Activated CD4-positive, alpha-beta memory T cell treated with anti-CD3 and anti-CD28 coated beads for 36 hours (primary cell): ENCODE measurements at regions not wholly inside any gene's neighbourhood (a gene's known extent, or its start where the extent isn't known, plus 50 kb on each side); places are given as distances from the start of the nearest gene placed in this dataset.
"Not testable (repeated sequence)": the region's sequence is repeated elsewhere in the genome, so short reads cannot be mapped to it uniquely, and the experiment has no call there.

Source experiments
- CTCF ChIA-PET: fragments of 350-600 bp; sonication (Branson Sonifier 250); formaldehyde crosslinking; loops from one replicate; lab custom pipeline; 2021; ENCODE audit warnings: antibody characterized with exemption, inconsistent platforms; lab: Charles Lee
- POLR2A ChIA-PET: fragments of 350-600 bp; sonication (Branson Sonifier 250); formaldehyde crosslinking; loops from one replicate; lab custom pipeline; 2021; ENCODE audit warnings: antibody characterized with exemption; lab: Charles Lee
- DNase-seq: peaks from one replicate; pipeline ENCODE4 v3.0.0-alpha.2; 2020
- H3K27ac Mint-ChIP-seq: one replicate; pipeline ENCODE4 v1.8.0; 2021; ENCODE audit warnings: mixed read lengths
- H3K27me3 Mint-ChIP-seq: one replicate; pipeline ENCODE4 v1.8.0; 2021; ENCODE audit warnings: mixed read lengths
- H3K36me3 Mint-ChIP-seq: one replicate; pipeline ENCODE4 v1.8.0; 2021; ENCODE audit warnings: mixed read lengths
- H3K4me1 Mint-ChIP-seq: one replicate; pipeline ENCODE4 v1.8.0; 2021; ENCODE audit warnings: low read depth, mixed read lengths
- H3K4me3 Mint-ChIP-seq: one replicate; pipeline ENCODE4 v1.8.0; 2021; ENCODE audit warnings: mild to moderate bottlenecking, mixed read lengths
- H3K9me3 Mint-ChIP-seq: one replicate; pipeline ENCODE4 v1.8.0; 2021; ENCODE audit warnings: mixed read lengths
- intact Hi-C: fragments of 100-400 bp; cut with micrococcal nuclease; formaldehyde crosslinking; loops from one replicate; pipeline ENCODE4 v1.15.1; 2023

GRCh38 chr3:66830301-66830700, 167.8 kb upstream of the KBTBD8 start:
- H3K27ac Mint-ChIP-seq, result no peak overlapping the region
- CTCF ChIA-PET, result interaction anchor here (0.6 to 0.9 kb wide), 2 partner anchors 8 to 34 kb away, joined by 3 to 4 read pairs; no protein-coding TSS in a partner anchor
- POLR2A ChIA-PET, result no interaction called here
- H3K36me3 Mint-ChIP-seq, result no peaks in the 10 kb centered on the region
- no peaks in the 10 kb centered on the region for H3K27me3 Mint-ChIP-seq
- no peaks in the 10 kb centered on the region for H3K9me3 Mint-ChIP-seq
- H3K4me1 Mint-ChIP-seq, result no peaks in the 10 kb centered on the region
- intact Hi-C loops, result no loop called here
- no peak for DNase-seq
- no peak overlapping the region for H3K4me3 Mint-ChIP-seq

DNA sequence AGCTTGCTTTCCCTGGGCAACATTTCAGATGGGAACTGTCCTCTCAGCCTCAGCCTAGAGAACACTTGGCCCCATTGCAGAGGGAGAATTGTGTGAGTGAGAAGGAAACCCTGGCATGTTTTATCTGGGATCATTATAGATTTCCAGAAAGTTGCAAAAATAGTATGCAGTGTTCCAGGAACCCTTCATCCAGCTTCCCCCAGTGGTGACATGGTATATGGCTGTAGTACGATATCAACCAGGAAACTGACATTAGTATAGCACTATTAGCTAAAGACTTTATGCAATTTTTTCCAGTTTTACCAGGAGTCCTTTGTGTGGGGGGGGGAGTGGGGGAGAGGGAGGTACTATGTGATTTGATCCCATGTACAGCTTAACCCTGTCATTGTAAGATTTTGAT, 166.2 kb upstream of the KBTBD8 start:
- Mint-ChIP-seq H3K9me3 (no peaks in the 10 kb centered on the region), H3K4me1 (no peaks in the 10 kb centered on the region), H3K27me3 (no peaks in the 10 kb centered on the region), H3K4me3 (no peak overlapping the region), H3K27ac (no peak overlapping the region), H3K36me3 (no peaks in the 10 kb centered on the region)
- ChIA-PET POLR2A (no interaction called here), CTCF (interaction anchor here (1.1 kb wide), 2 partner anchors 9 to 578 kb away, joined by 6 to 7 read pairs; no protein-coding TSS in a partner anchor)
- no peak for DNase-seq
- intact Hi-C loops, result no loop called here

DNA sequence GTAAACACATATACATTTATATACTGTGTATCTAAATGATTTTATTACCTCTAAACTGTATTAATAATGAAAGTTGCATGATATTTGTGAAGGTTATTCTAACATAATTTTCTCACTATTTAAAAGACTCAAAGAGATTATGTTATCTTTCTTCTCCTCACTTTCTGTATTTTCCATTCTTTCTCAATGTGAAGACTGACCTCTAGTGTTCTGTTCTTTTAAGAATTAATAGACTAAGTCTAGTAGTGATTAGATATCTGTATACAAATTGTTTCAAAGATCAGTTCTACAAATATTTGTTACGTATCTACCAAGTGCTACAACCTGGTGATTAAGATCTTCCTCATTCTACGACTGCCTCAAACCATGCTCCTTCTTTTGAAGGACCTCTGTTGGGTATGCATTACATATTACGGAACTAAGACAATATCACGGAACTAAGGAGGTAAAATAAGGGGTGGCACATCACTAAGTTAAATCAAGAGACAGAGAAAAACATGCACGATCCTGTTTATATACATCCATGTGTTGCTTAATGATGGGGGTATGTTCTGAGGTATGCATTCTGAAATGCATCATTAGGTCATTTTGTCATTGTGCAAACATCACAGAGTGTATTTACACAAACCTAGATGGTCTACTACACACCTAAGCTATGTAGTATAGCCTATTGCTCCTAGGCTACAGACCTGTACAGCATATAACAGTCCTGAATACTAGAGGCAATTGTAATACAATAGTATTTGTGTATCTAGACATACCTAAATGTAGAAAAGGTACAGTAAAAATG, 161.5 kb upstream of the KBTBD8 start:
- H3K27me3 Mint-ChIP-seq, result no peaks in the 10 kb centered on the region
- ChIA-PET POLR2A (no interaction called here), CTCF (interaction anchor here (0.6 kb wide), 1 partner anchor 582 kb away, joined by 3 read pairs; no protein-coding TSS in a partner anchor)
- no peaks in the 10 kb centered on the region for H3K36me3 Mint-ChIP-seq
- H3K4me1 Mint-ChIP-seq, result no peaks in the 10 kb centered on the region
- no peak overlapping the region for H3K4me3 Mint-ChIP-seq
- intact Hi-C loops, result no loop called here
- no peak overlapping the region for H3K27ac Mint-ChIP-seq
- DNase-seq, result no peak
- H3K9me3 Mint-ChIP-seq, result no peaks in the 10 kb centered on the region

DNA sequence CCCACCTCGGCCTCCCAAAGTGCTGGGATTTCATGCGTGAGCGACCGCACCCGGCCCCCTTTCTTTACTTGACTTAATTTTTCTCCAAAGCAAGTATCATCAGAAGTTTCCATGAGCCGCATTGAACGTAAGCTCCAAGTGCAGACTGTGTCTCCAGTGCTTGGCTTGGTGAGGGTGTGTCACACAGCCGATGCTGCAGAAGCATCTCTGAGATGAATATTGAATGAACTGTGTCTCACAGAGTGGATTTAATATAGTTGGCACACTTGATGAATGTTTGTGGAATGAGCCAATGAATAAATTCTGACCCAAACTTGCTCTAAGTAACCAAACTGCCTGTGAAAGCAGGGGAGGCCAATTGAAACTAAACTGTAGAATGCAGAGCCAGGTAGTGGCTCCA, 159.4 kb upstream of the KBTBD8 start:
- Mint-ChIP-seq H3K27ac (no peak overlapping the region), H3K36me3 (no peaks in the 10 kb centered on the region), H3K4me3 (no peak overlapping the region), H3K27me3 (no peaks in the 10 kb centered on the region), H3K9me3 (no peaks in the 10 kb centered on the region), H3K4me1 (no peaks in the 10 kb centered on the region)
- CTCF ChIA-PET, result no interaction called here
- no peak for DNase-seq
- intact Hi-C loops, result no loop called here
- POLR2A ChIA-PET, result no interaction called here

DNA sequence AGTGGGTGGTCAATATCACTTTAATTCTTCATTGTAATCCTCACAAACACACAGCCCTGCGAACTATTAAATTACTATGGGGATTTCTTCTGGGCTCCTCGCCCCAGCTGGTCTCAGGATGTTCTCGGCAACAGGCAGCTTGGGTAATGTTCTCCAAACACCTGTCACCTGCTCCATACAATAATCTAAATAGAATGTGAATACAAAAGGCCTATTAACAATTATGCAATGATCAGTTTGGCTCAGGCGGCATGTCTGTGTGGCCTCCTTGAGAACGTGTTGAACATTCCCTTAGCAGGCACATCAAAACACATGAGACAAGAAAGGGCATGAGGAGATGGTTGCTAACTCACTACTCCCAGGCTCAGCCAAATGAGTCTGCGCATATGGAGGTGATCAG, 158.6 kb upstream of the KBTBD8 start:
- H3K27ac Mint-ChIP-seq, result no peak overlapping the region
- no peaks in the 10 kb centered on the region for H3K27me3 Mint-ChIP-seq
- no peak for DNase-seq
- no peaks in the 10 kb centered on the region for H3K9me3 Mint-ChIP-seq
- H3K36me3 Mint-ChIP-seq, result no peaks in the 10 kb centered on the region
- H3K4me3 Mint-ChIP-seq, result no peak overlapping the region
- no peaks in the 10 kb centered on the region for H3K4me1 Mint-ChIP-seq
- ChIA-PET CTCF (no interaction called here), POLR2A (no interaction called here)
- intact Hi-C loops, result no loop called here

DNA sequence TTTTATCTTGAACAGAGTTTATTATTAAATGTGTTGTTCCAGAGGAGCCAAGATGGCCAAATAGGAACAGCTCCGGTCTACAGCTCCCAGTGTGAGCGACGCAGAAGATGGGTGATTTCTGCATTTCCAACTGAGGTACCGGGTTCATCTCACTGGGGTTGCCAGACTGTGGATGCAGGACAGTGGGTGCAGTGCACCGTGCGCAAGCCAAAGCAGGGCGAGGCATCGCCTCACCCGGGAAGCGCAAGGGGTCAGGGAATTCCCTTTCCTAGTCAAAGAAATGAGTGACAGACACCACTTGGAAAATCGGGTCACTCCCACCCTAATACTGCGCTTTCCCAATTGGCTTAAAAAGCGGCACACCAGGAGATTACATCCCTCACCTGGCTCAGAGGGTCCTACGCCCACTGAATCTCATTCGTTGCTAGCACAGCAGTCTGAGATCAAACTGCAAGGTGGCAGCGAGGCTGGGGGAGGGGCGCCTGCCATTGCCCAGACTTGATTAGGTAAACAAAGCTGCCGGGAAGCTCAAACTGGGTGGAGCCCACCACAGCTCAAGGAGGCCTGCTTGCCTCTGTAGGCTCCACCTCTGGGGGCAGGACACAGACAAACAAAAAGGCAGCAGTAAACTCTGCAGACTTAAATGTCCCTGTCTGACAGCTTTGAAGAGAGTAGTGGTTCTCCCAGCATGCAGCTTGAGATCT, 155.2 kb upstream of the KBTBD8 start:
- DNase-seq, H3K27ac Mint-ChIP-seq, H3K4me1 Mint-ChIP-seq, POLR2A ChIA-PET, H3K4me3 Mint-ChIP-seq, intact Hi-C loops, H3K36me3 Mint-ChIP-seq, H3K27me3 Mint-ChIP-seq, H3K9me3 Mint-ChIP-seq: not testable (repeated sequence)
- CTCF ChIA-PET, result interaction anchor here (2.1 kb wide), 1 partner anchor 21 kb away, joined by 7 read pairs; no protein-coding TSS in a partner anchor

GRCh38 chr3:66851894-66852613, 146.1 kb upstream of the KBTBD8 start:
- Mint-ChIP-seq H3K4me1 (no peaks in the 10 kb centered on the region), H3K36me3 (no peaks in the 10 kb centered on the region), H3K27me3 (no peaks in the 10 kb centered on the region), H3K27ac (no peak overlapping the region), H3K9me3 (peaks cover 5% of the 10 kb centered on the region), H3K4me3 (no peak overlapping the region)
- ChIA-PET CTCF (interaction anchor here (1.2 kb wide), 1 partner anchor 120 kb away, joined by 4 read pairs; no protein-coding TSS in a partner anchor), POLR2A (no interaction called here)
- intact Hi-C loops, result no loop called here
- no peak for DNase-seq

- no peaks in the 10 kb centered on the region for H3K4me1 Mint-ChIP-seq
- no peaks in the 10 kb centered on the region for H3K36me3 Mint-ChIP-seq
- intact Hi-C loops, result no loop called here
- no peaks in the 10 kb centered on the region for H3K9me3 Mint-ChIP-seq
- ChIA-PET CTCF (interaction anchor here (0.7 kb wide), 1 partner anchor 84 kb away, joined by 3 read pairs; no protein-coding TSS in a partner anchor), POLR2A (no interaction called here)
- no peak overlapping the region for H3K4me3 Mint-ChIP-seq
- no peak for DNase-seq
- H3K27ac Mint-ChIP-seq, result no peak overlapping the region
- H3K27me3 Mint-ChIP-seq, result no peaks in the 10 kb centered on the region
Measured at GRCh38 chr3:66854601-66855151, 143.4 kb upstream of the KBTBD8 start.

DNA sequence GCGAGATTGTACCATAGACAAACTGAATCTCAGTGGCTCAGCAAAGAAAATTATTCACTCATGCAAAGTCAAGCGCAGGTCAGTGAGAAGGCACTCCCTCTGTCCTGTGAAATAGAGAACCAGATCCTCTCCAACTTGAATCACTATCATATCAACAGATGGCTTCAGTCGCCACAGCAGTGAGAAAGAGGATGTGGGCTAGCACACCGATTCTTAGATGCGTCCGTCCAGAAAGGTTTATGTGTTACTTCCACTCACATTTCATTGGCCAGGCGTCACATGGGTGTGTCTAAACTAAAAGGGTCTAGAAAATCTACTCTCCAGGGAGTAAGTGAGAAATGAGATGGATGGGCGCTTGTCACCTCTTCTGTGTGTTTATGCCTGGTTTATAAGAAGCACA, 141.6 kb upstream of the KBTBD8 start:
- H3K27me3 Mint-ChIP-seq, result no peaks in the 10 kb centered on the region
- no peaks in the 10 kb centered on the region for H3K4me1 Mint-ChIP-seq
- no peak overlapping the region for H3K27ac Mint-ChIP-seq
- no peak overlapping the region for H3K4me3 Mint-ChIP-seq
- ChIA-PET POLR2A (no interaction called here), CTCF (no interaction called here)
- no peak for DNase-seq
- H3K9me3 Mint-ChIP-seq, result no peaks in the 10 kb centered on the region
- no peaks in the 10 kb centered on the region for H3K36me3 Mint-ChIP-seq
- intact Hi-C loops, result no loop called here

GRCh38 chr3:66858656-66859381, 139.3 kb upstream of the KBTBD8 start:
- Mint-ChIP-seq H3K4me1 (no peaks in the 10 kb centered on the region), H3K27ac (no peak overlapping the region), H3K9me3 (no peaks in the 10 kb centered on the region), H3K4me3 (no peak overlapping the region), H3K27me3 (no peaks in the 10 kb centered on the region), H3K36me3 (no peaks in the 10 kb centered on the region)
- ChIA-PET POLR2A (no interaction called here), CTCF (no interaction called here)
- intact Hi-C loops, result no loop called here
- no peak for DNase-seq

GRCh38 chr3:66860771-66861170, 137.3 kb upstream of the KBTBD8 start:
- POLR2A ChIA-PET, result no interaction called here
- H3K9me3 Mint-ChIP-seq, result no peaks in the 10 kb centered on the region
- H3K4me1 Mint-ChIP-seq, result no peaks in the 10 kb centered on the region
- CTCF ChIA-PET, result no interaction called here
- H3K27ac Mint-ChIP-seq, result no peak overlapping the region
- H3K27me3 Mint-ChIP-seq, result no peaks in the 10 kb centered on the region
- intact Hi-C loops, result no loop called here
- H3K4me3 Mint-ChIP-seq, result no peak overlapping the region
- no peak for DNase-seq
- H3K36me3 Mint-ChIP-seq, result no peaks in the 10 kb centered on the region
